ENCODE measurements at regions not wholly inside any gene's neighbourhood (a gene's known extent, or its start where the extent isn't known, plus 50 kb on each side); places are given as distances from the start of the nearest gene placed in this dataset.

- no peak overlapping the region for H3K9ac ChIP-seq (ENCODE audit: low read depth in 1 of 2, low read length in 2 of 2)
- no peaks in the 10 kb centered on the region for H3K4me1 ChIP-seq (ENCODE audit: control insufficient read depth in 4 of 4, insufficient read depth in 4 of 4, low read length in 3 of 4)
- H3K4me3 ChIP-seq (ENCODE audit: low read depth in 1 of 3, low read length in 3 of 3) = no peak overlapping the region
- H3K36me3 ChIP-seq (ENCODE audit: control insufficient read depth in 4 of 4, insufficient read depth in 3 of 4, low read depth in 1 of 4, low read length in 3 of 4) = no peaks in the 10 kb centered on the region
- no peaks in the 10 kb centered on the region for H3K9me3 ChIP-seq (ENCODE audit: control insufficient read depth in 4 of 4, low read length in 3 of 4)
- no peak for DNase-seq (ENCODE audit: low spot score)
- 83% methylated on average over 5 of the region's 5 CpGs for WGBS
- no peak for TF ChIP-seq REST (IDR thresholded peaks at IDR 0.05)
- no peak for TF ChIP-seq HNF4A (conservative IDR thresholded peaks at IDR 0.05)
- TF ChIP-seq GABPA (IDR thresholded peaks at IDR 0.05 in 1 of 2, conservative IDR thresholded peaks at IDR 0.05 in 1 of 2) = no peak
- no peak for TF ChIP-seq HNF4G (IDR thresholded peaks at IDR 0.05)
- TF ChIP-seq RXRA (IDR thresholded peaks at IDR 0.05) = no peak
- peaks cover 0 to 4% (median 0%) of the 10 kb centered on the region in 4 donors for H3K27me3 ChIP-seq (ENCODE audit: control insufficient read depth in 4 of 4, insufficient read depth in 4 of 4, low read length in 3 of 4)
- H3K27ac ChIP-seq (ENCODE audit: low read depth in 1 of 2, low read length in 2 of 2) = no peak overlapping the region
Observed at GRCh38 chr9:108639091-108639490, 216.7 kb downstream of the ACTL7B start.

- no peaks in the 10 kb centered on the region for H3K4me1 ChIP-seq (ENCODE audit: control insufficient read depth in 4 of 4, insufficient read depth in 4 of 4, low read length in 3 of 4)
- no peak for TF ChIP-seq GABPA (IDR thresholded peaks at IDR 0.05 in 1 of 2, conservative IDR thresholded peaks at IDR 0.05 in 1 of 2)
- no peak for TF ChIP-seq REST (IDR thresholded peaks at IDR 0.05)
- no peak for TF ChIP-seq ZBTB33 (IDR thresholded peaks at IDR 0.05)
- TF ChIP-seq TAF1 (conservative IDR thresholded peaks at IDR 0.05) = no peak
- TF ChIP-seq HNF4G (IDR thresholded peaks at IDR 0.05) = no peak
- TF ChIP-seq YY1 (IDR thresholded peaks at IDR 0.05) = no peak
- TF ChIP-seq JUND (IDR thresholded peaks at IDR 0.05) = no peak
- TF ChIP-seq CTCF (IDR thresholded peaks at IDR 0.05; ENCODE audit: low read depth, low read length, missing input control) = no peak
- no peaks in the 10 kb centered on the region for H3K9me3 ChIP-seq (ENCODE audit: control insufficient read depth in 4 of 4, low read length in 3 of 4)
- no peaks in the 10 kb centered on the region for H3K36me3 ChIP-seq (ENCODE audit: control insufficient read depth in 4 of 4, insufficient read depth in 3 of 4, low read depth in 1 of 4, low read length in 3 of 4)
- peaks cover 0 to 4% (median 0%) of the 10 kb centered on the region in 4 donors for H3K27me3 ChIP-seq (ENCODE audit: control insufficient read depth in 4 of 4, insufficient read depth in 4 of 4, low read length in 3 of 4)
- no peak overlapping the region for H3K9ac ChIP-seq (ENCODE audit: low read depth in 1 of 2, low read length in 2 of 2)
- no peak for DNase-seq (ENCODE audit: low spot score)
- H3K27ac ChIP-seq (ENCODE audit: low read depth in 1 of 2, low read length in 2 of 2) = no peak overlapping the region
- 65% methylated on average over 6 of the region's 6 CpGs for WGBS
- no peak overlapping the region for H3K4me3 ChIP-seq (ENCODE audit: low read depth in 1 of 3, low read length in 3 of 3)
Observed at GRCh38 chr9:108637340-108637739, 218.4 kb downstream of the ACTL7B start.
